NCI-H748 (cell line): ENCODE measurements at regions not wholly inside any gene's neighbourhood (a gene's known extent, or its start where the extent isn't known, plus 50 kb on each side); places are given as distances from the start of the nearest gene placed in this dataset.

ENCODE experiments used
- DNase-seq: peaks from one replicate; lab custom pipeline; 2025; ENCODE audit not compliant: unreplicated experiment; lab: John Stamatoyannopoulos, UW

GRCh38 chr15:58235961-58236360 is 97.8 kb downstream of the AQP9 start:
- no peak for DNase-seq

- DNase-seq, result peak; percentile 74
These were observed 102.2 kb downstream of the AQP9 start for GRCh38 chr15:58240191-58240932.

GRCh38 chr15:58241872-58242271 is 103.7 kb downstream of the AQP9 start:
- peak; percentile 80 for DNase-seq

- DNase-seq, result peak; percentile 96
These were observed 104.9 kb downstream of the AQP9 start for GRCh38 chr15:58243070-58243469.

- DNase-seq, result no peak
These were observed 106.4 kb downstream of the AQP9 start for GRCh38 chr15:58244536-58244935.

GRCh38 chr15:58246041-58246440 is 107.9 kb downstream of the AQP9 start:
- no peak for DNase-seq

- no peak for DNase-seq
These were observed 110.0 kb downstream of the AQP9 start for GRCh38 chr15:58247855-58248842.

- DNase-seq, result no peak
These were observed 111.6 kb downstream of the AQP9 start for GRCh38 chr15:58249646-58250312.

- no peak for DNase-seq
These were observed 114.6 kb downstream of the AQP9 start for GRCh38 chr15:58252586-58253323.

GRCh38 chr15:58257776-58258325 is 119.7 kb downstream of the AQP9 start:
- DNase-seq, result peak; percentile 75

- DNase-seq, result peak; percentile 41
These were observed 120.5 kb downstream of the AQP9 start for GRCh38 chr15:58258501-58259292.

- peak; percentile 39 for DNase-seq
These were observed 122.1 kb downstream of the AQP9 start for GRCh38 chr15:58260205-58260724.

GRCh38 chr15:58260725-58261267 is 122.6 kb downstream of the AQP9 start:
- no peak for DNase-seq

GRCh38 chr15:58261368-58261767 is 123.2 kb downstream of the AQP9 start:
- no peak for DNase-seq

- peak; percentile 2 for DNase-seq
These were observed 126.1 kb downstream of the AQP9 start for GRCh38 chr15:58264053-58264971.

GRCh38 chr15:58267051-58267450 is 128.9 kb downstream of the AQP9 start:
- DNase-seq, result no peak

GRCh38 chr15:58268746-58269267 is 130.6 kb downstream of the AQP9 start:
- DNase-seq, result no peak
